Astrocyte (in vitro differentiated cells and primary cell): ENCODE measurements at regions not wholly inside any gene's neighbourhood (a gene's known extent, or its start where the extent isn't known, plus 50 kb on each side); places are given as distances from the start of the nearest gene placed in this dataset.

Source experiments
- DNase-seq: peaks from one replicate; pipeline ENCODE4 v3.0.0-alpha.2; 2010; ENCODE audit warnings: low read depth
- FAIRE-seq: peaks from 2 replicates; lab custom pipeline; 2011; peaks lifted over from hg19 to GRCh38; lab: Jason Lieb, UNC
- H2AFZ ChIP-seq: 2 replicates; pipeline ENCODE4 v1.6.0; 2012; ENCODE audit warnings: low read depth, low read length, inconsistent platforms
- H3K27ac ChIP-seq: 2 replicates; pipeline ENCODE4 v1.5.1; 2011; ENCODE audit warnings: low read depth, low read length, inconsistent platforms
- H3K27me3 ChIP-seq: 2 replicates; pipeline ENCODE4 v1.6.0; 2011; ENCODE audit warnings: low read length, inconsistent platforms; ENCODE audit not compliant: insufficient read depth
- H3K36me3 ChIP-seq: 2 replicates; pipeline ENCODE4 v1.5.1; 2011; ENCODE audit warnings: low read length, inconsistent platforms; ENCODE audit not compliant: insufficient read depth
- H3K4me1 ChIP-seq: 2 replicates; pipeline ENCODE4 v1.5.1; 2011; ENCODE audit warnings: low read length, inconsistent platforms; ENCODE audit not compliant: insufficient read depth
- H3K4me2 ChIP-seq: 2 replicates; pipeline ENCODE4 v1.6.0; 2012; ENCODE audit warnings: low read length, inconsistent platforms
- H3K4me3 ChIP-seq: 2 replicates; pipeline ENCODE4 v1.5.1; 2011; ENCODE audit warnings: low read depth, mild to moderate bottlenecking, low read length, inconsistent platforms; ENCODE audit not compliant: insufficient read depth
- H3K79me2 ChIP-seq: 2 replicates; pipeline ENCODE4 v1.6.0; 2012; ENCODE audit warnings: mild to moderate bottlenecking, low read length, inconsistent platforms; ENCODE audit not compliant: insufficient read depth
- H3K9ac ChIP-seq: 2 replicates; pipeline ENCODE4 v1.6.0; 2012; ENCODE audit warnings: mild to moderate bottlenecking, low read length, inconsistent platforms
- H3K9me3 ChIP-seq: 2 replicates; pipeline ENCODE4 v1.5.1; 2012; ENCODE audit warnings: low read depth, mild to moderate bottlenecking, low read length, inconsistent platforms; ENCODE audit not compliant: insufficient read depth
- H4K20me1 ChIP-seq: 2 replicates; pipeline ENCODE4 v1.6.0; 2012; ENCODE audit warnings: low read length, inconsistent platforms; ENCODE audit not compliant: insufficient read depth
- H3K27ac Mint-ChIP-seq: one replicate; pipeline ENCODE4 v1.8.0; 2021; ENCODE audit warnings: mild to moderate bottlenecking, mixed read lengths; ENCODE audit not compliant: unreplicated experiment
- H3K27me3 Mint-ChIP-seq: one replicate; pipeline ENCODE4 v1.8.0; 2021; ENCODE audit warnings: low read depth, mixed read lengths; ENCODE audit not compliant: unreplicated experiment
- H3K36me3 Mint-ChIP-seq: one replicate; pipeline ENCODE4 v1.8.0; 2021; ENCODE audit warnings: low read depth, mixed read lengths; ENCODE audit not compliant: unreplicated experiment
- H3K4me1 Mint-ChIP-seq: one replicate; pipeline ENCODE4 v1.8.0; 2021; ENCODE audit warnings: low read depth, mixed read lengths; ENCODE audit not compliant: unreplicated experiment
- H3K4me3 Mint-ChIP-seq: one replicate; pipeline ENCODE4 v1.8.0; 2021; ENCODE audit warnings: mild to moderate bottlenecking, moderate library complexity, mixed read lengths; ENCODE audit not compliant: unreplicated experiment
- H3K9me3 Mint-ChIP-seq: one replicate; pipeline ENCODE4 v1.8.0; 2021; ENCODE audit warnings: mild to moderate bottlenecking, mixed read lengths; ENCODE audit not compliant: unreplicated experiment
- EZH2 ChIP-seq: IDR thresholded peaks from 2 replicates; pipeline ENCODE4 v1.6.1; 2012; ENCODE audit warnings: mild to moderate bottlenecking, low read length, inconsistent platforms; ENCODE audit not compliant: insufficient read depth
- TF ChIP-seq, protein P1 (sequence below): IDR thresholded peaks from 2 replicates; pipeline ENCODE4 v1.5.1; 2011; ENCODE audit warnings: low read depth, mild to moderate bottlenecking, inconsistent platforms, low read length, moderate library complexity; ENCODE audit not compliant: insufficient read depth

DNA sequence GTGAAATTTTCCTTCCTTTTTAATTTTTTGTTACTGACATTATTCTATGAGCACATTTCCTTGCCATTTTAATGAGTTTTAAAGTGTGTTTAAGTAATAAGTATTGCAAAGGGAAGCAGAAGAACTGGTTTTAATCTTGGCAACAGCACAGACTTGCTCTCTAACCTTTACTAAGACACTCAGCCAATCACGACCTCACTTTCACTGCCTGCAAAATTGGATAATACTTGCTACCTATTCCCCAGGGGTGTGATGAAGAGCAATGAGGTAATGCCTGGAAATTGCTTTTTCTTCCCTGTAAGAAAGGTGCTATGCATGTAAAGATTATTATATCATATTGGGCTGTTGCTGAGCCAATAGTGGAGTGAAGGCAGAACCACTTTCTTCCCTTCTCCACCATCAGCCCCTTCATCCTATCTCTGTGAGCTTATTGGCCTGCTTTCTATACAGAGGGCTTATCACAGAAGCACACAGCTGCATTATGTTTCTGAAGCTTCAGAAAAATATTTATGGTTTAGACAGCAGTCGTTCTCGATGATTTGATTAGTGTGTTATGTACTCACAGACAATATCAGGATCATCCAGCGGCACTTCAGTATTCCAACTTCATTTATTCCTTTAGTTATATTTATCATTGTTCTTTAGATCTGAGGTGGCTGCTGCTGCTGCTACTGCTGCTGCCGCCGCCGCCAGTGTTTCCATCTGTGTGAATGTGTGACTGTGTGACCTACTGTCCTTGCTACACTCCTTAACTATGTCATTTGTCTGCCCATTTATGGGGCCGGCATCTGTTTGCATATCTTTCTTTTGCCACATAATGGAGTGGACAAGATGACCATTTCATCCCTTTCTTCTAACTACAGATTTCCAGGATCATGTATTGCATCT lies 255.1 kb downstream of the C4orf33 start:
- DNase-seq (no peak), FAIRE-seq (no peak)
- no peaks in the 10 kb centered on the region for H3K36me3 Mint-ChIP-seq
- no peak for TF ChIP-seq EZH2
- TF ChIP-seq, protein P1, sequence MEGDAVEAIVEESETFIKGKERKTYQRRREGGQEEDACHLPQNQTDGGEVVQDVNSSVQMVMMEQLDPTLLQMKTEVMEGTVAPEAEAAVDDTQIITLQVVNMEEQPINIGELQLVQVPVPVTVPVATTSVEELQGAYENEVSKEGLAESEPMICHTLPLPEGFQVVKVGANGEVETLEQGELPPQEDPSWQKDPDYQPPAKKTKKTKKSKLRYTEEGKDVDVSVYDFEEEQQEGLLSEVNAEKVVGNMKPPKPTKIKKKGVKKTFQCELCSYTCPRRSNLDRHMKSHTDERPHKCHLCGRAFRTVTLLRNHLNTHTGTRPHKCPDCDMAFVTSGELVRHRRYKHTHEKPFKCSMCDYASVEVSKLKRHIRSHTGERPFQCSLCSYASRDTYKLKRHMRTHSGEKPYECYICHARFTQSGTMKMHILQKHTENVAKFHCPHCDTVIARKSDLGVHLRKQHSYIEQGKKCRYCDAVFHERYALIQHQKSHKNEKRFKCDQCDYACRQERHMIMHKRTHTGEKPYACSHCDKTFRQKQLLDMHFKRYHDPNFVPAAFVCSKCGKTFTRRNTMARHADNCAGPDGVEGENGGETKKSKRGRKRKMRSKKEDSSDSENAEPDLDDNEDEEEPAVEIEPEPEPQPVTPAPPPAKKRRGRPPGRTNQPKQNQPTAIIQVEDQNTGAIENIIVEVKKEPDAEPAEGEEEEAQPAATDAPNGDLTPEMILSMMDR = no peak
- no peak overlapping the region for H3K4me2 ChIP-seq
- H3K9me3 Mint-ChIP-seq = no peaks in the 10 kb centered on the region
- H3K27ac Mint-ChIP-seq = no peak overlapping the region
- peaks cover 5% of the 10 kb centered on the region for H3K4me1 Mint-ChIP-seq
- H2AFZ ChIP-seq = no peak overlapping the region
- H3K4me1 ChIP-seq = peaks cover 7% of the 10 kb centered on the region
- no peaks in the 10 kb centered on the region for H3K79me2 ChIP-seq
- H3K27ac ChIP-seq = no peak overlapping the region
- H3K4me3 Mint-ChIP-seq = no peak overlapping the region
- no peak overlapping the region for H3K4me3 ChIP-seq
- H3K9me3 ChIP-seq = no peaks in the 10 kb centered on the region
- H4K20me1 ChIP-seq = no peaks in the 10 kb centered on the region
- peaks cover 3% of the 10 kb centered on the region for H3K27me3 Mint-ChIP-seq
- no peak overlapping the region for H3K9ac ChIP-seq
- H3K27me3 ChIP-seq = no peaks in the 10 kb centered on the region
- no peaks in the 10 kb centered on the region for H3K36me3 ChIP-seq

DNA sequence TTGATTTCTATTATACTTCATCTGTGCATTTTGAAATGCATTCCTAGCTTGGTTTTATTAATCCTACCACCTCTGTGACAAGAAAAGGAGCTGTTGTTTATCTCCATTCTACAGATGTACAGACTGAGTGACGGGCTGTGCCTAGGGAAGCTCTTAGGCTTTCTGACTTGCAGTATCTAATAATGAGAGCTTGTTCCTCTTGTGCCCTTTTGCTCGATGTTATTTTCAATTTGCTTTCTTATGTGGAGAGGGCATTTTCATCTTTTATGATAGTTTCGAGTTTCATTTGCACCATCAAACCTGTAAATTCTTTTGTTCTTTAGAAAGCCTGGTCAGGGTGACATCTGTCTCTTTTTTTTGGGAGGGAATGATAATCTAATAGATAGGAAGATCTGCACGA lies 256.5 kb downstream of the C4orf33 start:
- Mint-ChIP-seq H3K4me3 (no peak overlapping the region), H3K27ac (no peak overlapping the region), H3K9me3 (no peaks in the 10 kb centered on the region), H3K27me3 (peaks cover 3% of the 10 kb centered on the region), H3K36me3 (no peaks in the 10 kb centered on the region), H3K4me1 (peaks cover 6% of the 10 kb centered on the region)
- Histone ChIP-seq H3K27ac (no peak overlapping the region), H3K9me3 (no peaks in the 10 kb centered on the region), H2AFZ (no peak overlapping the region), H3K9ac (no peak overlapping the region), H3K4me3 (no peak overlapping the region), H3K4me2 (no peak overlapping the region), H4K20me1 (no peaks in the 10 kb centered on the region), H3K4me1 (peaks cover 7% of the 10 kb centered on the region), H3K79me2 (no peaks in the 10 kb centered on the region), H3K36me3 (no peaks in the 10 kb centered on the region), H3K27me3 (no peaks in the 10 kb centered on the region)
- DNase-seq (no peak), FAIRE-seq (no peak)
- TF ChIP-seq, protein P1 = no peak
- TF ChIP-seq EZH2 = no peak

DNA sequence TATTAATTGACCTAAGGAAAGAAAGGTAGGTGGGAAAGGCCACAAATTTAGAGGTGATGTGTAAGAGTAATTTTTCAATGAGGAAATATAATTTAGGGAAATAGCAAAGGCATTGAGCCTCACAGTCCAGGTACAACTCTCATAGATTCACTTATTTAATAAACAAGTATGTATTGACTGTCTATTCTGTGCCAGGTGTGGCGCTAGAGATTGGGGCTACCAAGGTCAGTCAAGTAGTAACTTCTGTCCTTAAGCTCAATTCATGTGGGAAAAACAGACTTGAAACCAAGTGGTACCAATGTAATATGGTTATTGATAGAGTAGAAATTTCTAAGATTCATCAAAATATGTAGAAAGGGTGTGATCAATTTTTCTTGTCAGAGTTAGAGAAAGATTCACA lies 257.5 kb downstream of the C4orf33 start:
- H3K27ac ChIP-seq = no peak overlapping the region
- no peaks in the 10 kb centered on the region for H3K79me2 ChIP-seq
- Mint-ChIP-seq H3K27ac (no peak overlapping the region), H3K27me3 (peaks cover 3% of the 10 kb centered on the region), H3K36me3 (no peaks in the 10 kb centered on the region), H3K4me3 (no peak overlapping the region), H3K9me3 (no peaks in the 10 kb centered on the region), H3K4me1 (peaks cover 15% of the 10 kb centered on the region)
- H3K9ac ChIP-seq = no peak overlapping the region
- H3K4me1 ChIP-seq = peaks cover 7% of the 10 kb centered on the region
- no peak overlapping the region for H3K4me2 ChIP-seq
- no peaks in the 10 kb centered on the region for H3K9me3 ChIP-seq
- H3K36me3 ChIP-seq = no peaks in the 10 kb centered on the region
- H2AFZ ChIP-seq = no peak overlapping the region
- DNase-seq (no peak), FAIRE-seq (no peak)
- no peaks in the 10 kb centered on the region for H4K20me1 ChIP-seq
- no peak for TF ChIP-seq EZH2
- TF ChIP-seq, protein P1 = no peak
- no peaks in the 10 kb centered on the region for H3K27me3 ChIP-seq
- H3K4me3 ChIP-seq = no peak overlapping the region
